GM12872 (cell line): ENCODE measurements at regions not wholly inside any gene's neighbourhood (a gene's known extent, or its start where the extent isn't known, plus 50 kb on each side); places are given as distances from the start of the nearest gene placed in this dataset.

Experiments used
- TF ChIP-seq, protein P1 (sequence below): IDR thresholded peaks from 3 replicates; pipeline ENCODE4 v1.5.1; 2011; ENCODE audit warnings: low read depth, mild to moderate bottlenecking, low read length, moderate library complexity; ENCODE audit not compliant: insufficient read depth

DNA sequence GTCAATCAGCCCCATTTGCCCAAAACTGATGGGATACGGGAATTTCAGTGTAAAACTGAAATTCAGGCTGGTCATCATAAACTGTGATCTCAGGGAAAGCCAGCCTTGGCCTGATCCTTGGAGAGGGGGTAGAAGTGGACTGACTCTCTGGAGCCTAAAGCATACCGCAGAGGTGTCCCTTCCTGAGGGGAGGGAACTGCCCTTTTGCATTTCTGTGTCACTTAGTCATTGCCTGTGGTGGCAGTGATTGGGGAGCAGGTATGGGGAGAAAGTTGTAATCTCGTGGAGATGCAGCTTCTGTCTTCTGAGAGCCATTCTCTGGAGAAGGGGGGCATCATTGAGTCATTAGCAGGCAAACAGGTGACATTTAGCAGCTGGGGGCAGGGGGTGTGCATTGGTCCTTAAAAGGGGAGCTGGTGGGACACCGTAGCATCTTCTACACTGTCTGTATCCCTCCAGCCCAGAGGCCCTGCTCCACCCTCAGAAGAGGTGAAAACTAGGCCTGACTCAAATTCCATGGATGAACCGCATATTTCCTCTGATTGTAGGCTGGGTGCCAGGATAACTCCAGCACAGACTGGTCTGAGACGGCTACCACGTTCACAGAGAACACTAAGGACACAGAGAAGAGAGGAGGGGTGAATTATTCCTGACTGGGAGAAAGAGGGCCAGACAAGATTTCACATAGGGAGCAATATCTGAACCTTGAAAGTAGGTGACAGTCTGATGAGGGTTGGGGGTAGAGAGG lies 143.3 kb downstream of the SEC61B start:
- TF ChIP-seq, protein P1, sequence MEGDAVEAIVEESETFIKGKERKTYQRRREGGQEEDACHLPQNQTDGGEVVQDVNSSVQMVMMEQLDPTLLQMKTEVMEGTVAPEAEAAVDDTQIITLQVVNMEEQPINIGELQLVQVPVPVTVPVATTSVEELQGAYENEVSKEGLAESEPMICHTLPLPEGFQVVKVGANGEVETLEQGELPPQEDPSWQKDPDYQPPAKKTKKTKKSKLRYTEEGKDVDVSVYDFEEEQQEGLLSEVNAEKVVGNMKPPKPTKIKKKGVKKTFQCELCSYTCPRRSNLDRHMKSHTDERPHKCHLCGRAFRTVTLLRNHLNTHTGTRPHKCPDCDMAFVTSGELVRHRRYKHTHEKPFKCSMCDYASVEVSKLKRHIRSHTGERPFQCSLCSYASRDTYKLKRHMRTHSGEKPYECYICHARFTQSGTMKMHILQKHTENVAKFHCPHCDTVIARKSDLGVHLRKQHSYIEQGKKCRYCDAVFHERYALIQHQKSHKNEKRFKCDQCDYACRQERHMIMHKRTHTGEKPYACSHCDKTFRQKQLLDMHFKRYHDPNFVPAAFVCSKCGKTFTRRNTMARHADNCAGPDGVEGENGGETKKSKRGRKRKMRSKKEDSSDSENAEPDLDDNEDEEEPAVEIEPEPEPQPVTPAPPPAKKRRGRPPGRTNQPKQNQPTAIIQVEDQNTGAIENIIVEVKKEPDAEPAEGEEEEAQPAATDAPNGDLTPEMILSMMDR = no peak

DNA sequence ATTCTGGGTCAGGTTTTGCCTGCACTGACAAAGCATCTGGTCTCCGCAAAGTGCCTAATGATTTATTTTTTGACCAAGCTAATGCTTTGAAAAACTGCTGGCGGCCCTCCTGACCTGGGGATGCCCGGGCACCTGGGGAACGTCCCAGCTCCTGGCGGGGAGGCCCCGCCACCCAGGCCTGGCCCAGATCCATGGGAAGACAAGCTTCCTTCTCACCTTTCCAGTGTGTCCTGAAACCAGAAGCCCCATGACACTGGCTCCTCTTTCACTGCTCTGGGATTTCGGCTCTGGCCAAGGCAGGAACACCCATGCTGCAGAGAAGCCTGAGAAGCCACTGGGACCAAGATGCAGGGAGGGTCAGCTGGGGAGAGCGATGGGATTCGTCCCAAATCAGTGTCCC lies 144.1 kb downstream of the SEC61B start:
- TF ChIP-seq, protein P1 = no peak

DNA sequence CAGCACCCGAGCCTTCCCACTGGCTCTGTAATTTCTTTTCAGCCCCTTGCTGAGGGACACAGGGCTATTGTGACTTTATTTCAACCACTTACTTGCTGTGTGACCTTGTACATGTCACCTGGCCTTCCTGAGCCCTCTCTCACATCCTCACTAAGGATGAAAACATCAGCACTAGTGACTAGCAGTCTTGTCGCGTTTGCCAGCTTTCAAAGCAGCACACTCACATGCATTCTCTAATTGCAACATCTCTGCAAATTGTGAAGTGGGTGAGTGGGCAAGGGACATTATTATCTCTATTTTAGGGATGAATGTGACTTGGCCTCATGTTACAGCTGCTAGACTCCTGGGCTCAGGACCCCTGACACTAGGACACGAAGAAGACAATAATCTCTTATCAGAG lies 144.5 kb downstream of the SEC61B start:
- TF ChIP-seq, protein P1 = no peak

DNA sequence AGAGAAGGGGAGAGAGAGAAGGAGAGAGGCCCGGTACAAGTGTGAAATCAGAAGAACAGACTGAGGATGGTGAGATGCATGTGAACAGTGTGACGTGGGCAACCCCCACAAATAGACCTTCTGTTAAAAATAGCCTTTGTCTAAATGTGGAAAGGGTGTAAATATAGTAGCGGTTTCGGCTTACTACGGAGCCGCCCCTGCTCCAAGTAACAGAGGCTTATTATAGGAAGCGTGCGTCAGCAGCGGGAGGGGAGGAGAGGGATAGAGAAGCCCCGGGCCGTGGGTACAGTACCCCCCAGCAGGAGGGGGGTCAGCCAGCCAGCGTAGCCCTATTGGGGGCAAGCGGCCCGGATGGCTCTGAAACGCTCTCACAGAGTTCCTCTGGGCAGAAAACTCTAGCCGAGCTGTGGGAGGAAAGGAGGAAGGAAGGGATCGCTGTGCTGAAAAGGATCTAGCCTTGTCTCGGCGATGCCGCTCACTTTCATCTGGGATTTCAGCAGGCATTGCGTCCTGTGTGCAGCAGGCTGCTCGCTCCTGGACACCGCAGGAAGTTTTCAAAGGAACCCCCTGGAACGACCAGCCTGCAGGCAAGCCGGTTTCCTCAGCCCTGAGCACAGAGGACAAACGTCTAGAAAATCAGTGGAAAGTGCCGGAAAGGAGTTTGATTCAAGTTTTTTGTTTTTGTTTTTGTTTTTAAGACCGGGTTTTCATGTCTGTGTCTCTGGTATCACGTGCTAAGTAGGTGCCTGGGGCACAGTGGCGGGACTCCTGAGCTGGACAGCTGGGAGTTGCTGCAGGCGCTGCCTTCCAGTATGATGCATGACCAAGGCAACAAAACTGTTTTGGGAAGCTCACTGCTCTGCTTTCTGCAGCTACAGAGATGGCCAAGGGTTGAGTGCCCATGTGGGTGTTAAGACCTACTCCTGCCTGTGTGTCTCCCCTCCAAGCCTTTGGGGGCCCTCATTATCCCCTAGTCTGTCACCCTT lies 146.6 kb downstream of the SEC61B start:
- TF ChIP-seq, protein P1 = no peak

DNA sequence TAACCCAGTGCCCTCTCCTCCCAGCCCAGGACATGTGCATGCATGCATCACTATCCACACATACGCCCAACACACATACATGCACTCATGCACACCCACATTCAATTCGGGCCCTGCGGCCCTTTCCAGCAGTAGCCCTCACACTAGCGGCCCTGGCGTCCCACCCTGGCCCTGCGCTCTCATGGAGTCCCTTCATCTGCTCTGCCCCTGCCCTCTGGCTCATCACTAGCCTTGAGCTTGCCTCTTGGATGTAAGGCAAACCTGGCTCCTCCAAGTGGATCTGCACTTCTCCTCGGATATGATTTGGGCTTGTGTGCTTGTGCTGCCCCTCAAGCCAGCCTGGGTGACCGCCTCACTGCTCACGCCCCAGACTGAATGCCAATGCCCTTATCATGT lies 147.2 kb downstream of the SEC61B start:
- TF ChIP-seq, protein P1 = no peak

DNA sequence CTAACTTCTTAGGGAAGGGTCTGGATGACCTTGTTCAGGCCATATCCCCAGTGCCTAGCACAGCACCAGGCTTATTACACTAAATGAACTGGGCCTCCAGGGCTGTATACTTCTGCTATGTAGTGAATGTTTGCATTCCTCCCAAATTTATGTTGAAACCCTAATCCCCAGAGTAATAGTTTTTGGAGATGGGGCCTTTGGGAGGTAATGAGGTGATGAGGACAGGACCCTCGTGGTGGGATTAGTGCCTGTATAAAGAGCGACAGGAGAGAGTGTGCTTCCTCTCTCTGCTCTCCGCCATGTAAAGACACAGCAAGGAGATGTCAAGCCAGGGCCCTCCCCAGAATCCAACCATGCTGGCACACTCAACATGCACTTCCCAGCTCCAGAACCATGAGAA lies 148.3 kb downstream of the SEC61B start:
- TF ChIP-seq, protein P1 = no peak

DNA sequence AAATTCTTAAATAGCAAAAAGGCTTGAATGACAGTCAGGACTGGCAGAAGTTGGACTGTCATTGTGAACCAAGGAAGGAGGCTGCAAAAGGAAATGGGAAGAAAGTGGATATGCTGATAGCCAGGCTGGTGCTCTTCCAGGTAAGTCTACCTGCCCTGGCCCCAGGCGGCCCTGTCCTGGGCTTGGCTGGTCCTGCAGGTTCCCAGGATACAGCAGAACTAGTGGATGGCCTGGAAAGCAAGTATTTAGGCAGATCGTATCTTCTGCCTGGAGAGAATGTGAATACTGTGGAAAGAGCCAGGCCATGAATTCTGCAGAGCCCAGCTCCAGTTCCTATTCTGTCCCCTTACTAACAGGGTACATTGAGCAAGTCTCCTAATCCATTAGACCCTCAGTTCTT lies 149.3 kb downstream of the SEC61B start:
- TF ChIP-seq, protein P1 = no peak
